Neural progenitor cell (in vitro differentiated cells): ENCODE measurements at regions not wholly inside any gene's neighbourhood (a gene's known extent, or its start where the extent isn't known, plus 50 kb on each side); places are given as distances from the start of the nearest gene placed in this dataset.

ENCODE experiments used
- EZH2 ChIP-seq: fragments of 200-600 bp; sonication (generic); IDR thresholded peaks from 2 replicates; pipeline ENCODE4 v1.6.1; 2017; ENCODE audit warnings: antibody characterized with exemption, mild to moderate bottlenecking, moderate library complexity
- EZH2phosphoT487 ChIP-seq: fragments of 200-600 bp; sonication (generic); IDR thresholded peaks from 2 replicates; pipeline ENCODE4 v1.6.1; 2017; ENCODE audit warnings: antibody characterized with exemption
- TF ChIP-seq, protein P1 (sequence below): fragments of 200-600 bp; sonication (generic); IDR thresholded peaks from 2 replicates; pipeline ENCODE4 v1.5.1; 2017; ENCODE audit warnings: antibody characterized with exemption, mild to moderate bottlenecking

DNA sequence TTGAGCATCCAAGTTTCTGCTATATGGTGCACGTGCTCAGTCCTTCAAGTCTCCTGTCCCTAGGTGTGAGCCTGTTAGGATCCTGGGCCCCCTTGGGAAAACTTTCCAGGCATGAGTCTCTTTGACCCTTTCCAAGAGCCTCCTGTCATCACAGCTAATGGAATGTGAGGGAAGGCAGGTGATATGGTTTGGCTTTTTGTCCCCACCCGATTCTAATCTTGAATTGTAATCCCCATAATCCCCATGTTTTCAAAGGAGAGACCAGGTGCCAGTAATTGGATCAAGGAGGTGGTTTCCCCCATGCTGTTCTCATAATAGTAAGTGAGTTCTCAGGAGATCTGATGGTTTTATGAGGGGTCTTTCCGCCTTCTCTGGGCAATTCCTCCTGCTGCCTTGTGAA lies 265.5 kb downstream of the ATP23 start:
- TF ChIP-seq, protein P1, sequence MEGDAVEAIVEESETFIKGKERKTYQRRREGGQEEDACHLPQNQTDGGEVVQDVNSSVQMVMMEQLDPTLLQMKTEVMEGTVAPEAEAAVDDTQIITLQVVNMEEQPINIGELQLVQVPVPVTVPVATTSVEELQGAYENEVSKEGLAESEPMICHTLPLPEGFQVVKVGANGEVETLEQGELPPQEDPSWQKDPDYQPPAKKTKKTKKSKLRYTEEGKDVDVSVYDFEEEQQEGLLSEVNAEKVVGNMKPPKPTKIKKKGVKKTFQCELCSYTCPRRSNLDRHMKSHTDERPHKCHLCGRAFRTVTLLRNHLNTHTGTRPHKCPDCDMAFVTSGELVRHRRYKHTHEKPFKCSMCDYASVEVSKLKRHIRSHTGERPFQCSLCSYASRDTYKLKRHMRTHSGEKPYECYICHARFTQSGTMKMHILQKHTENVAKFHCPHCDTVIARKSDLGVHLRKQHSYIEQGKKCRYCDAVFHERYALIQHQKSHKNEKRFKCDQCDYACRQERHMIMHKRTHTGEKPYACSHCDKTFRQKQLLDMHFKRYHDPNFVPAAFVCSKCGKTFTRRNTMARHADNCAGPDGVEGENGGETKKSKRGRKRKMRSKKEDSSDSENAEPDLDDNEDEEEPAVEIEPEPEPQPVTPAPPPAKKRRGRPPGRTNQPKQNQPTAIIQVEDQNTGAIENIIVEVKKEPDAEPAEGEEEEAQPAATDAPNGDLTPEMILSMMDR = no peak
- TF ChIP-seq EZH2 (no peak), EZH2phosphoT487 (no peak)
